SK-N-SH (cell line): ENCODE measurements at regions not wholly inside any gene's neighbourhood (a gene's known extent, or its start where the extent isn't known, plus 50 kb on each side); places are given as distances from the start of the nearest gene placed in this dataset.

Source experiments
- CTCF ChIA-PET: fragments of 300-600, 350-600 bp; formaldehyde crosslinking; extraction: SDS; loops from one replicate; lab custom pipeline; 2021; lab: Yijun Ruan, JAX
- POLR2A ChIA-PET: fragments of 350-600 bp; sonication (Branson Sonifier 250); formaldehyde crosslinking; extraction: SDS; loops from one replicate; lab custom pipeline; 2020; ENCODE audit warnings: antibody characterized with exemption, inconsistent platforms; lab: Yijun Ruan, JAX
- DNase-seq: peaks from one replicate; pipeline ENCODE4 v3.0.0; 2012
- H2AFZ ChIP-seq: fragments of 200-600 bp; sonication (generic); 2 replicates; pipeline ENCODE4 v1.8.1; 2016; ENCODE audit warnings: antibody characterized with exemption, mild to moderate bottlenecking, low read depth
- H3F3A ChIP-seq: fragments of 200-600 bp; sonication (generic); replicated peaks from 2 replicates; pipeline ENCODE3; 2016; ENCODE audit warnings: antibody characterized with exemption, mild to moderate bottlenecking; ENCODE audit not compliant: insufficient read depth
- H3K27ac ChIP-seq, 2 experiments: fragments of 200-500 bp in 1 of 2; fragments of 200-600 bp in 1 of 2; sonication (Bioruptor generic) in 1 of 2; sonication (generic), shearing (Covaris generic) in 1 of 2; 2 replicates each; pipeline versions ENCODE4 v1.5.1 to v1.6.1; 2014 to 2016; ENCODE audit warnings: low read depth in 2 of 2, inconsistent platforms in 1 of 2, low read length in 1 of 2, mild to moderate bottlenecking in 1 of 2, mixed read lengths in 1 of 2
- H3K27me3 ChIP-seq: fragments of 200-600 bp; sonication (generic), shearing (Covaris generic); 2 replicates; pipeline ENCODE4 v1.6.1; 2016; ENCODE audit warnings: mixed run types; ENCODE audit not compliant: insufficient read depth
- H3K36me3 ChIP-seq, 2 experiments: fragments of 200-500 bp in 1 of 2; fragments of 200-600 bp in 1 of 2; sonication (Bioruptor generic) in 1 of 2; sonication (generic) in 1 of 2; replicated peaks in 1 of 2; 2 replicates each; pipeline versions ENCODE3 to v1.5.1; 2014 to 2016; ENCODE audit warnings: low read length in 1 of 2, mild to moderate bottlenecking in 1 of 2; ENCODE audit not compliant: insufficient read depth in 2 of 2, control insufficient read depth in 1 of 2
- H3K4me1 ChIP-seq, 2 experiments: fragments of 200-500 bp in 1 of 2; fragments of 200-600 bp in 1 of 2; sonication (Bioruptor generic) in 1 of 2; sonication (generic), shearing (Covaris generic) in 1 of 2; 2 replicates each; pipeline versions ENCODE4 v1.5.1 to v1.6.1; 2014 to 2016; ENCODE audit warnings: low read depth in 1 of 2, low read length in 1 of 2, mixed run types in 1 of 2; ENCODE audit not compliant: insufficient read depth in 2 of 2, control insufficient read depth in 1 of 2
- H3K4me2 ChIP-seq: fragments of 200-600 bp; sonication (generic), shearing (Covaris generic); 2 replicates; pipeline ENCODE4 v1.6.1; 2017; ENCODE audit warnings: mixed run types
- H3K4me3 ChIP-seq, 2 experiments: fragments of 200-500 bp in 1 of 2; fragments of 200-600 bp in 1 of 2; sonication (Bioruptor generic) in 1 of 2; sonication (generic), shearing (Covaris generic) in 1 of 2; 2 replicates each; pipeline versions ENCODE4 v1.5.1 to v1.8.1; 2014 to 2016; ENCODE audit warnings: low read depth in 2 of 2, inconsistent platforms in 1 of 2, low read length in 1 of 2, mild to moderate bottlenecking in 1 of 2, mixed read lengths in 1 of 2, moderate library complexity in 1 of 2
- H3K79me2 ChIP-seq: fragments of 200-600 bp; sonication (generic); 2 replicates; pipeline ENCODE4 v1.8.1; 2017; ENCODE audit warnings: mild to moderate bottlenecking; ENCODE audit not compliant: insufficient read depth
- H3K9ac ChIP-seq: fragments of 200-600 bp; sonication (generic); 2 replicates; pipeline ENCODE4 v1.6.1; 2017; ENCODE audit warnings: mixed run types
- H3K9me2 ChIP-seq: fragments of 200-600 bp; sonication (generic); 2 replicates; pipeline ENCODE4 v1.6.1; 2017; ENCODE audit warnings: mixed run types
- H3K9me3 ChIP-seq: fragments of 200-600 bp; sonication (generic); 2 replicates; pipeline ENCODE4 v1.6.1; 2017; ENCODE audit warnings: mixed run types, mild to moderate bottlenecking, moderate library complexity
- H4K20me1 ChIP-seq: fragments of 200-600 bp; sonication (generic); 2 replicates; pipeline ENCODE4 v1.6.1; 2017; ENCODE audit warnings: mild to moderate bottlenecking, mixed run types; ENCODE audit not compliant: insufficient read depth
- ELF1 ChIP-seq: IDR thresholded peaks from 2 replicates; pipeline ENCODE4 v1.4.0; 2012
- EZH2phosphoT487 ChIP-seq: fragments of 200-600 bp; sonication (generic); IDR thresholded peaks from 2 replicates; pipeline ENCODE4 v1.6.1; 2017; ENCODE audit warnings: low read depth, mixed run types, mild to moderate bottlenecking, antibody characterized with exemption, moderate library complexity, borderline replicate concordance
- FOXJ3 ChIP-seq: sonication (generic); formaldehyde crosslinking; IDR thresholded peaks from 2 replicates; pipeline ENCODE4 v1.5.1; 2020; ENCODE audit warnings: mild to moderate bottlenecking, missing genetic modification reagents
- GABPA ChIP-seq: IDR thresholded peaks from 2 replicates; pipeline ENCODE4 v1.4.0; 2012; ENCODE audit warnings: low read depth, mild to moderate bottlenecking
- GATA2 ChIP-seq: sonication (generic); formaldehyde crosslinking; IDR thresholded peaks from 2 replicates; pipeline ENCODE4 v1.5.0; 2020; ENCODE audit warnings: mild to moderate bottlenecking, missing genetic modification reagents
- RFX5 ChIP-seq: IDR thresholded peaks from 2 replicates; pipeline ENCODE4 v1.6.1; 2012; ENCODE audit warnings: mild to moderate bottlenecking, improper control_type of control experiment, low read length
- RXRA ChIP-seq: IDR thresholded peaks from 2 replicates; pipeline ENCODE4 v1.4.0; 2012; ENCODE audit warnings: low read depth, mild to moderate bottlenecking, borderline replicate concordance
- TEAD4 ChIP-seq: IDR thresholded peaks from 2 replicates; pipeline ENCODE4 v1.4.0; 2012; ENCODE audit warnings: mild to moderate bottlenecking, borderline replicate concordance; ENCODE audit not compliant: insufficient read depth
- YY1 ChIP-seq: IDR thresholded peaks from 2 replicates; pipeline ENCODE4 v1.4.0; 2012; ENCODE audit warnings: low read depth, mild to moderate bottlenecking
- WGBS: methylation state at CpG from one replicate; pipeline ENCODE4 v1.1.6; 2017; ENCODE audit warnings: low lambda C conversion rate; 5-methylcytosine and 5-hydroxymethylcytosine counted together
- TF ChIP-seq, protein P1 (sequence below): IDR thresholded peaks from 2 replicates; pipeline ENCODE4; 2012
- TF ChIP-seq, protein P2 (sequence below): fragments of 200-600 bp; sonication (generic); IDR thresholded peaks from 2 replicates; pipeline ENCODE4 v1.6.1; 2017; ENCODE audit warnings: antibody characterized with exemption, mild to moderate bottlenecking, moderate library complexity
- TF ChIP-seq, protein P3 (sequence below): fragments of 150-350 bp; IDR thresholded peaks from 2 replicates; pipeline ENCODE4 v1.6.1; 2016; ENCODE audit warnings: mild to moderate bottlenecking, low read depth, low read length
- TF ChIP-seq, protein P4 (sequence below): IDR thresholded peaks from 2 replicates; pipeline ENCODE4 v1.4.0; 2012; ENCODE audit warnings: low read depth, borderline replicate concordance

DNA sequence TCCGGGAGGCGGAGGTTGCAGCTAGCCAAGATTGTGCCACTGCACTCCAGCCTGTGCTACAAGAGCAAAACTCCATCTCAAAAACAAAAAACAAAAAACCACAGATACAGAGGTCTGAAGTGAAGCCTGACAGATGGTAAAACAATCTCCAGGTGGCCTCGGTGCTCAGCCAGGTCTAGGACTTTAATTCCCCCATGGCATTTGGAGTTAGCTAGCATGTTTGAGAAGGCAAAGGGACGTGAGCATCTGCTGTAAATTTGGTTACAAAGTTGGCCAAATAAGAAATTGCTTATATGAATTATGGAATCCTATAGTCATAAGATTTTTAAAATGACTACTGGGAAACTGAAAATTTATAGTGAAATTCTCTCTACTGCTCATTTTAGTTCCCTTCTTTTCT lies 98.3 kb upstream of the FMN2 start:
- Histone ChIP-seq H3K36me3 (no peaks in the 10 kb centered on the region), H3K9me3 (no peaks in the 10 kb centered on the region)

DNA sequence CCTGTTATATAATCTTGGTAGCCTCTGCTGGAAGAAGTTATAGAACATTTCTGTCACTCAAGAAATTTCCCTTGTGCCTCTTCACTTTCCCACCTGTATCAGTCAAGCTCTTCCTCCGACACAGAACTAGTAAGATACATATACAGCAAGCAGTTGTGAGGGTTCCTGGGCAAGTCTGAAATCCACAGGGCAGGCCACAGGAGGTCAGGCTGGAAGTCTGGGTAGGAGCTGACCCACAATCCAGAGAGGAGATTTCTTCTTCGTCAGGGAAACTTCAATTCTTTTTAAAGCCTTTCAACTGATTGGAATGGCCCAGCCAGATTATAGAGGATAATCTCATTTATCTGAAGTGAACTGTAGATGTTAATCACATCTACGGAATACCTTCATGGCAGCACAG lies 96.4 kb upstream of the FMN2 start:
- Histone ChIP-seq H3K27ac (no peak overlapping the region), H3K9ac (no peak overlapping the region), H3K4me1 (peaks cover 0 to 3% of the 10 kb centered on the region in 2 experiments; a peak in 2 of 4 replicates), H3K4me3 (no peak overlapping the region), H3K36me3 (no peaks in the 10 kb centered on the region), H3K79me2 (no peaks in the 10 kb centered on the region), H2AFZ (no peak overlapping the region), H3K4me2 (no peak overlapping the region), H3F3A (peaks cover 5% of the 10 kb centered on the region), H4K20me1 (no peaks in the 10 kb centered on the region), H3K27me3 (peaks cover 32% of the 10 kb centered on the region; the same call in 1 of the 2 replicates), H3K9me3 (no peaks in the 10 kb centered on the region), H3K9me2 (no peaks in the 10 kb centered on the region)
- POLR2A ChIA-PET: no interaction called here
- no peak for DNase-seq
- TF ChIP-seq TEAD4: no peak
- TF ChIP-seq GATA2 (CRISPR knock-in tag): no peak
- TF ChIP-seq, protein P1, sequence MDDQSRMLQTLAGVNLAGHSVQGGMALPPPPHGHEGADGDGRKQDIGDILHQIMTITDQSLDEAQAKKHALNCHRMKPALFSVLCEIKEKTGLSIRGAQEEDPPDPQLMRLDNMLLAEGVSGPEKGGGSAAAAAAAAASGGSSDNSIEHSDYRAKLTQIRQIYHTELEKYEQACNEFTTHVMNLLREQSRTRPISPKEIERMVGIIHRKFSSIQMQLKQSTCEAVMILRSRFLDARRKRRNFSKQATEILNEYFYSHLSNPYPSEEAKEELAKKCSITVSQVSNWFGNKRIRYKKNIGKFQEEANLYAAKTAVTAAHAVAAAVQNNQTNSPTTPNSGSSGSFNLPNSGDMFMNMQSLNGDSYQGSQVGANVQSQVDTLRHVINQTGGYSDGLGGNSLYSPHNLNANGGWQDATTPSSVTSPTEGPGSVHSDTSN: no peak
- TF ChIP-seq ELF1: no peak
- 82% methylated on average over 3 of the region's 3 CpGs for WGBS
- CTCF ChIA-PET: interaction anchor here (1.1 to 4.9 kb wide), 5 partner anchors 9 to 43 kb away, joined by 3 to 38 read pairs (median 5); no protein-coding TSS in a partner anchor

More for the DNA sequence above, 98.3 kb upstream of the FMN2 start:
- Histone ChIP-seq H3K27me3 (peaks cover 32% of the 10 kb centered on the region; the same call in 1 of the 2 replicates), H3K9me2 (no peaks in the 10 kb centered on the region), H4K20me1 (no peaks in the 10 kb centered on the region), H3F3A (peaks cover 5% of the 10 kb centered on the region)
- no peak for DNase-seq
- no peak for TF ChIP-seq RFX5
- TF ChIP-seq RXRA: no peak
- TF ChIP-seq FOXJ3 (CRISPR knock-in tag): no peak
- TF ChIP-seq, protein P2, sequence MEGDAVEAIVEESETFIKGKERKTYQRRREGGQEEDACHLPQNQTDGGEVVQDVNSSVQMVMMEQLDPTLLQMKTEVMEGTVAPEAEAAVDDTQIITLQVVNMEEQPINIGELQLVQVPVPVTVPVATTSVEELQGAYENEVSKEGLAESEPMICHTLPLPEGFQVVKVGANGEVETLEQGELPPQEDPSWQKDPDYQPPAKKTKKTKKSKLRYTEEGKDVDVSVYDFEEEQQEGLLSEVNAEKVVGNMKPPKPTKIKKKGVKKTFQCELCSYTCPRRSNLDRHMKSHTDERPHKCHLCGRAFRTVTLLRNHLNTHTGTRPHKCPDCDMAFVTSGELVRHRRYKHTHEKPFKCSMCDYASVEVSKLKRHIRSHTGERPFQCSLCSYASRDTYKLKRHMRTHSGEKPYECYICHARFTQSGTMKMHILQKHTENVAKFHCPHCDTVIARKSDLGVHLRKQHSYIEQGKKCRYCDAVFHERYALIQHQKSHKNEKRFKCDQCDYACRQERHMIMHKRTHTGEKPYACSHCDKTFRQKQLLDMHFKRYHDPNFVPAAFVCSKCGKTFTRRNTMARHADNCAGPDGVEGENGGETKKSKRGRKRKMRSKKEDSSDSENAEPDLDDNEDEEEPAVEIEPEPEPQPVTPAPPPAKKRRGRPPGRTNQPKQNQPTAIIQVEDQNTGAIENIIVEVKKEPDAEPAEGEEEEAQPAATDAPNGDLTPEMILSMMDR: no peak
- TF ChIP-seq YY1: no peak
- TF ChIP-seq, protein P3, sequence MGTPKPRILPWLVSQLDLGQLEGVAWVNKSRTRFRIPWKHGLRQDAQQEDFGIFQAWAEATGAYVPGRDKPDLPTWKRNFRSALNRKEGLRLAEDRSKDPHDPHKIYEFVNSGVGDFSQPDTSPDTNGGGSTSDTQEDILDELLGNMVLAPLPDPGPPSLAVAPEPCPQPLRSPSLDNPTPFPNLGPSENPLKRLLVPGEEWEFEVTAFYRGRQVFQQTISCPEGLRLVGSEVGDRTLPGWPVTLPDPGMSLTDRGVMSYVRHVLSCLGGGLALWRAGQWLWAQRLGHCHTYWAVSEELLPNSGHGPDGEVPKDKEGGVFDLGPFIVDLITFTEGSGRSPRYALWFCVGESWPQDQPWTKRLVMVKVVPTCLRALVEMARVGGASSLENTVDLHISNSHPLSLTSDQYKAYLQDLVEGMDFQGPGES: no peak
- no peak for TF ChIP-seq GATA2 (CRISPR knock-in tag)
- TF ChIP-seq GABPA: no peak
- TF ChIP-seq EZH2phosphoT487: no peak
- TF ChIP-seq, protein P4, sequence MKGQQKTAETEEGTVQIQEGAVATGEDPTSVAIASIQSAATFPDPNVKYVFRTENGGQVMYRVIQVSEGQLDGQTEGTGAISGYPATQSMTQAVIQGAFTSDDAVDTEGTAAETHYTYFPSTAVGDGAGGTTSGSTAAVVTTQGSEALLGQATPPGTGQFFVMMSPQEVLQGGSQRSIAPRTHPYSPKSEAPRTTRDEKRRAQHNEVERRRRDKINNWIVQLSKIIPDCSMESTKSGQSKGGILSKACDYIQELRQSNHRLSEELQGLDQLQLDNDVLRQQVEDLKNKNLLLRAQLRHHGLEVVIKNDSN: no peak
- no peak for TF ChIP-seq ELF1
- TF ChIP-seq, all 33 proteins: peak for 0
- ChIA-PET POLR2A (no interaction called here), CTCF (interaction anchor here (0.9 to 4.9 kb wide), 2 partner anchors 11 to 41 kb away, joined by 3 to 38 read pairs; no protein-coding TSS in a partner anchor)
- no peak overlapping the region for H2AFZ ChIP-seq
- H3K9ac ChIP-seq: no peak overlapping the region
- 62% methylated on average over 4 of the region's 4 CpGs for whole genome bisulfite sequencing
- H3K4me2 ChIP-seq: no peak overlapping the region
- peaks cover 0 to 3% of the 10 kb centered on the region in 2 experiments; a peak in 2 of 4 replicates for H3K4me1 ChIP-seq
- no peak overlapping the region for H3K27ac ChIP-seq
- H3K79me2 ChIP-seq: no peaks in the 10 kb centered on the region
- no peak overlapping the region for H3K4me3 ChIP-seq
